HG02938 (cell line): ENCODE measurements at regions not wholly inside any gene's neighbourhood (a gene's known extent, or its start where the extent isn't known, plus 50 kb on each side); places are given as distances from the start of the nearest gene placed in this dataset.

ENCODE experiments used
- ATAC-seq: cut with Tn5 transposase; IDR thresholded peaks from one replicate; pipeline ENCODE4 v1.9.1; 2021; ENCODE audit warnings: mild to moderate bottlenecking, moderate library complexity; ENCODE audit not compliant: unreplicated experiment

- ATAC-seq, result no peak
Observed at GRCh38 chrX:118878977-118879376, 55.4 kb downstream of the ZCCHC12 start.

- no peak for ATAC-seq
Observed at GRCh38 chrX:118879586-118879985, 56.0 kb downstream of the ZCCHC12 start.

- ATAC-seq, result no peak
Observed at GRCh38 chrX:118883994-118884393, 60.4 kb downstream of the ZCCHC12 start.

- ATAC-seq, result no peak
Observed at GRCh38 chrX:118884552-118885138, 61.0 kb downstream of the ZCCHC12 start.

DNA sequence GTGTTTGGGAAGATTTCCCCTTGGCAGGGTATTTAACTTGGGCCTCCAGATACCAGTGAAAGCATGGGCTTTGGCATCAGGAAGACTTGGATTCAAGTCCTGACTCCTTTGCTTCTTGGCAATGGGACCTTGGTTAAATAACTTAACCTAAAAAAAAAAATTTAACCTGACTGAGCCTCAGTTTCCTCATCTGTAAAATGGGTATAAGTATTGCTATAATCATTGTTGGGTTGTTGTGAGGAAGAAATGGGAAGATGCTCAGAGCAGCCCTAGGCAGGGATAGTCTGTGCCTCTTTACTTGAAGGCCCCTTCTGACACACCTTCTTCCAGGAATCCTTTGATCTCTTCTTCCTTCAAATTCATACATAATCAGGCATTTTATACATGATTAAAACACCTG is 70.3 kb downstream of the ZCCHC12 start:
- ATAC-seq, result no peak

DNA sequence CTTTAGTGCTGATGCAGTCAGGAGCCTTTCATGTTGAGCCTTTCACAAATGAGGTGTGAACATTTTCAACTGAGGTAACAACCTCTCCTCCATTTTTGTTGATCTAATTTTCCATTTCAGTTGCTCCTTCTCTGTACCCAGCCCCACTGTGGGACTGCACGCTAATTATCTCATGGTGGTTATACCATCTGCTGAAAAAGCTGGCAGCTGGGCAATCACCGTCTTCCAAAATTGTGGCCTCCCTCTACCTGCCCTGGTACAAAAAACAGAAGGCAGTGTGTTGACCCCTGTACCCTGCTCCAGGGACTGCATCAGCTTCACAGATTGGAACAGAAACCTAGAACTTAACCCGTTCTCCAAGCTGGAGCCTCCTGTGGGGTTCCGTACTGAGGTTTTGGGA is 72.4 kb upstream of the LONRF3 start:
- ATAC-seq, result no peak

- peak; percentile 56 for ATAC-seq
Observed at GRCh38 chrX:118904218-118904617, 70.2 kb upstream of the LONRF3 start.

DNA sequence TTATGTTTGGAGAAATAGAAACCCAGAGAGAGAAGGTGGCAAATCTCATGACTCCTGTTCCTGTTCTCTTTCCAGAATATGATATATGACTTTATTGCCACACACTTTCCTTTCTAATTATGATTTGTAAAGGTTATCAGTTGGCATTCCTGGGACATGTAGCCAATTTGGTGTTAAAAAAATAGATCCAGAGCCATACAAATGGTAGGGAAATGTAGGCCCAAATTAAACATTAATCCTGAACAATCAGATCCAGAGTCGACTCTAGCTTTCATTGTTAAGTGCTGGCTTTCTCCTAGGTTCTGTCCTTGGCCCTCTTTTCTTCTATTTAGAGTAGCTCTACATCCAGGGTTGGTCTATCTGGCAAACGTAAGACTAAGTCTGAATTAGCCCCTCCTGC is 69.8 kb upstream of the LONRF3 start:
- no peak for ATAC-seq
